H1 (cell line): ENCODE measurements at regions not wholly inside any gene's neighbourhood (a gene's known extent, or its start where the extent isn't known, plus 50 kb on each side); places are given as distances from the start of the nearest gene placed in this dataset.

ENCODE experiments used
- CTCF ChIA-PET: fragments of 300-600 bp; sonication (Branson Sonifier 250); formaldehyde crosslinking; loops from one replicate; lab custom pipeline; 2021; ENCODE audit not compliant: partially characterized antibody; lab: Charles Lee
- POLR2A ChIA-PET: fragments of 300-600 bp; sonication (Branson Sonifier 250); formaldehyde crosslinking; loops from one replicate; lab custom pipeline; 2021; ENCODE audit warnings: inconsistent platforms; ENCODE audit not compliant: partially characterized antibody; lab: Charles Lee
- DNase-seq, 2 experiments: peaks; one replicate each; pipeline versions ENCODE4 v3.0.0 to v3.0.0-alpha.2; 2010 to 2022; ENCODE audit warnings: low spot score in 2 of 2, low read depth in 1 of 2, mixed read lengths in 1 of 2
- FAIRE-seq: peaks from 2 replicates; lab custom pipeline; 2011; peaks lifted over from hg19 to GRCh38; lab: Jason Lieb, UNC
- H2AFZ ChIP-seq: 2 replicates; pipeline ENCODE4 v1.8.1; 2012; ENCODE audit warnings: low read length, inconsistent platforms
- H2AK5ac ChIP-seq: 2 replicates; pipeline ENCODE4 v1.6.1; 2013; ENCODE audit warnings: low read depth, low read length
- H2BK120ac ChIP-seq: replicated peaks from 2 replicates; pipeline ENCODE3; 2013; ENCODE audit warnings: low read depth, low read length, inconsistent platforms
- H2BK12ac ChIP-seq: 2 replicates; pipeline ENCODE4 v1.6.1; 2013; ENCODE audit warnings: low read depth, low read length
- H2BK15ac ChIP-seq: 2 replicates; pipeline ENCODE4 v1.6.1; 2013; ENCODE audit warnings: low read length
- H2BK20ac ChIP-seq: 2 replicates; pipeline ENCODE4 v1.6.1; 2013; ENCODE audit warnings: low read length
- H2BK5ac ChIP-seq: 2 replicates; pipeline ENCODE4 v1.6.1; 2013; ENCODE audit warnings: low read depth, low read length
- H3K14ac ChIP-seq: 2 replicates; pipeline ENCODE4 v1.6.1; 2013; ENCODE audit warnings: inconsistent platforms; ENCODE audit not compliant: insufficient read length
- H3K18ac ChIP-seq: 2 replicates; pipeline ENCODE4 v1.6.1; 2013; ENCODE audit warnings: low read length; ENCODE audit errors: extremely low read depth
- H3K23ac ChIP-seq: 2 replicates; pipeline ENCODE4 v1.6.1; 2013; ENCODE audit warnings: inconsistent platforms; ENCODE audit not compliant: insufficient read length
- H3K23me2 ChIP-seq: 2 replicates; pipeline ENCODE4 v1.6.1; 2013; ENCODE audit warnings: low read depth, low read length
- H3K27ac ChIP-seq: 2 replicates; pipeline ENCODE4 v1.6.1; 2011; ENCODE audit warnings: low read depth, low read length, inconsistent platforms
- H3K27me3 ChIP-seq, 4 experiments: replicated peaks in 1 of 4; 1 replicate in 1 of 4; 2 replicates in 3 of 4; pipeline versions ENCODE4 v1.6.1 to v1.8.1; 2011 to 2013; ENCODE audit warnings: low read length in 3 of 4, mild to moderate bottlenecking in 3 of 4, inconsistent platforms in 2 of 4, mixed read lengths in 2 of 4, moderate library complexity in 1 of 4; ENCODE audit not compliant: control insufficient read depth in 3 of 4, insufficient read depth in 3 of 4; ENCODE audit errors: extremely low read depth in 1 of 4
- H3K36me3 ChIP-seq, 4 experiments: 2 replicates each; pipeline versions ENCODE4 v1.6.1 to v1.8.1; 2011 to 2013; ENCODE audit warnings: mild to moderate bottlenecking in 4 of 4, low read length in 3 of 4, moderate library complexity in 2 of 4, control low read depth in 1 of 4, inconsistent platforms in 1 of 4; ENCODE audit not compliant: insufficient read depth in 4 of 4, control insufficient read depth in 2 of 4
- H3K4ac ChIP-seq: replicated peaks from 2 replicates; pipeline ENCODE3; 2013; ENCODE audit warnings: low read length, low read depth, mixed read lengths, inconsistent platforms; ENCODE audit not compliant: insufficient read length
- H3K4me1 ChIP-seq, 4 experiments: replicated peaks in 1 of 4; 1 replicate in 1 of 4; 2 replicates in 3 of 4; pipeline versions ENCODE4 v1.6.1 to v1.8.1; 2011 to 2013; ENCODE audit warnings: low read length in 3 of 4, inconsistent platforms in 2 of 4, mixed read lengths in 1 of 4; ENCODE audit not compliant: insufficient read depth in 4 of 4, control insufficient read depth in 3 of 4
- H3K4me2 ChIP-seq, 2 experiments: 2 replicates each; pipeline versions ENCODE4 v1.6.1 to v1.8.1; 2011 to 2013; ENCODE audit warnings: low read depth in 2 of 2, low read length in 2 of 2, control low read depth in 1 of 2, inconsistent platforms in 1 of 2, mild to moderate bottlenecking in 1 of 2; ENCODE audit not compliant: insufficient read depth in 1 of 2
- H3K4me3 ChIP-seq, 4 experiments: fragments of 200-600, 300-600 bp in 1 of 4; sonication (generic), shearing (Covaris generic), sonication (Bioruptor Twin) in 1 of 4; 2 replicates each; pipeline versions ENCODE4 v1.5.1 to v1.8.1; 2011 to 2016; ENCODE audit warnings: low read length in 4 of 4, low read depth in 3 of 4, control low read depth in 2 of 4, inconsistent platforms in 2 of 4, mild to moderate bottlenecking in 2 of 4, mixed read lengths in 1 of 4, moderate library complexity in 1 of 4; ENCODE audit not compliant: insufficient read depth in 2 of 4; ENCODE audit errors: extremely low read depth in 1 of 4
- H3K56ac ChIP-seq: replicated peaks from 2 replicates; pipeline ENCODE3; 2013; ENCODE audit warnings: low read depth, mild to moderate bottlenecking, mixed read lengths, low read length, inconsistent platforms; ENCODE audit not compliant: insufficient read length
- H3K79me1 ChIP-seq: 2 replicates; pipeline ENCODE4 v1.6.1; 2013; ENCODE audit warnings: low read depth, low read length, control low read depth
- H3K79me2 ChIP-seq, 2 experiments: 2 replicates each; pipeline versions ENCODE4 v1.6.1 to v1.8.1; 2012 to 2013; ENCODE audit warnings: low read length in 2 of 2, mild to moderate bottlenecking in 2 of 2, inconsistent platforms in 1 of 2; ENCODE audit not compliant: insufficient read depth in 2 of 2, control insufficient read depth in 1 of 2
- H3K9ac ChIP-seq, 4 experiments: replicated peaks in 1 of 4; 1 replicate in 1 of 4; 2 replicates in 3 of 4; pipeline versions ENCODE4 v1.6.1 to v1.8.1; 2011 to 2013; ENCODE audit warnings: low read depth in 3 of 4, low read length in 3 of 4, control low read depth in 2 of 4, mild to moderate bottlenecking in 2 of 4, moderate library complexity in 2 of 4, inconsistent platforms in 1 of 4; ENCODE audit errors: extremely low read depth in 1 of 4
- H3K9me3 ChIP-seq, 2 experiments: 2 replicates each; pipeline versions ENCODE4 v1.6.1 to v1.8.1; 2012 to 2013; ENCODE audit warnings: mild to moderate bottlenecking in 2 of 2, moderate library complexity in 2 of 2, control low read depth in 1 of 2, inconsistent platforms in 1 of 2, low read depth in 1 of 2, low read length in 1 of 2, mixed read lengths in 1 of 2; ENCODE audit not compliant: insufficient read depth in 2 of 2
- H4K20me1 ChIP-seq, 2 experiments: replicated peaks in 1 of 2; 2 replicates each; pipeline versions ENCODE3 to v1.8.1; 2011 to 2013; ENCODE audit warnings: inconsistent platforms in 2 of 2, low read length in 2 of 2, mild to moderate bottlenecking in 1 of 2; ENCODE audit not compliant: insufficient read depth in 2 of 2, control insufficient read depth in 1 of 2
- H4K5ac ChIP-seq: 2 replicates; pipeline ENCODE4 v1.6.1; 2013; ENCODE audit warnings: low read length, low read depth, mixed read lengths, inconsistent platforms; ENCODE audit not compliant: insufficient read length
- H4K8ac ChIP-seq: 2 replicates; pipeline ENCODE4 v1.8.0; 2013; ENCODE audit warnings: mild to moderate bottlenecking, moderate library complexity, low read length, inconsistent platforms; ENCODE audit not compliant: insufficient read depth; ENCODE audit errors: extremely low read depth
- H4K91ac ChIP-seq: replicated peaks from 2 replicates; pipeline ENCODE3; 2013; ENCODE audit warnings: low read length, mixed read lengths, inconsistent platforms; ENCODE audit not compliant: insufficient read length
- ASH2L ChIP-seq: fragments of 200-600, 300-600 bp; sonication (generic); IDR thresholded peaks from one replicate; pipeline ENCODE4 v1.7.1; 2017; ENCODE audit warnings: low read length
- BCL11A ChIP-seq, 2 experiments: IDR thresholded peaks; one replicate each; pipeline ENCODE4 v1.6.1; 2011; ENCODE audit warnings: low read depth in 2 of 2, low read length in 2 of 2, mild to moderate bottlenecking in 2 of 2
- BRCA1 ChIP-seq: IDR thresholded peaks from 2 replicates; pipeline ENCODE4 v1.6.1; 2012; ENCODE audit warnings: low read depth, low read length, improper control_type of control experiment
- CREB1 ChIP-seq: IDR thresholded peaks from 2 replicates; pipeline ENCODE4 v1.6.1; 2012; ENCODE audit warnings: inconsistent platforms
- KDM5A ChIP-seq: fragments of 200-600 bp; IDR thresholded peaks from 2 replicates; pipeline ENCODE4 v1.7.1; 2012; ENCODE audit warnings: mild to moderate bottlenecking, low read length, inconsistent platforms, mixed read lengths
- NRF1 ChIP-seq: IDR thresholded peaks from 2 replicates; pipeline ENCODE4 v1.6.1; 2011; ENCODE audit warnings: mild to moderate bottlenecking, low read depth, low read length, improper control_type of control experiment
- PHF8 ChIP-seq: fragments of 200-600 bp; sonication (generic); conservative IDR thresholded peaks from 2 replicates; pipeline ENCODE4 v1.7.1; 2012; ENCODE audit warnings: low read depth, mild to moderate bottlenecking, inconsistent platforms, low read length, moderate library complexity
- POLR2A ChIP-seq, 2 experiments: IDR thresholded peaks; 1 replicate in 1 of 2; 2 replicates in 1 of 2; pipeline ENCODE4 v1.6.1; 2011; ENCODE audit warnings: low read depth in 2 of 2, low read length in 2 of 2, mild to moderate bottlenecking in 2 of 2; ENCODE audit errors: control extremely low read depth in 1 of 2
- POU5F1 ChIP-seq: IDR thresholded peaks from 2 replicates; pipeline ENCODE4 v1.6.1; 2011; ENCODE audit warnings: low read depth, mild to moderate bottlenecking, low read length, moderate library complexity
- RAD21 ChIP-seq, 2 experiments: IDR thresholded peaks in 1 of 2; conservative IDR thresholded peaks in 1 of 2; 2 replicates each; pipeline ENCODE4 v1.6.1; 2011; ENCODE audit warnings: low read depth in 2 of 2, low read length in 2 of 2, improper control_type of control experiment in 1 of 2, inconsistent platforms in 1 of 2, mild to moderate bottlenecking in 1 of 2, moderate library complexity in 1 of 2
- SIRT6 ChIP-seq: IDR thresholded peaks from one replicate; pipeline ENCODE4 v1.7.1; 2012; ENCODE audit warnings: low read length, inconsistent platforms
- SUZ12 ChIP-seq: fragments of 200-600 bp; sonication (generic); IDR thresholded peaks from 2 replicates; pipeline ENCODE4 v1.6.1; 2012; ENCODE audit warnings: mild to moderate bottlenecking, inconsistent platforms, low read length, moderate library complexity, mixed read lengths
- WGBS, 2 experiments: shearing (Covaris generic) in 1 of 2; methylation state at CpG; one replicate each; pipeline versions ENCODE4 v1.1.6 to v1.1.7; 2013 to 2015; ENCODE audit warnings: low lambda C conversion rate in 2 of 2, mixed read lengths in 2 of 2, inconsistent platforms in 1 of 2, low coverage in 1 of 2, missing lambda C conversion rate in 1 of 2; ENCODE audit not compliant: insufficient replicate concordance in 2 of 2, insufficient coverage in 1 of 2, insufficient read length in 1 of 2; ENCODE audit errors: extremely low coverage in 1 of 2, missing lambda C conversion rate in 1 of 2; 5-methylcytosine and 5-hydroxymethylcytosine counted together

DNA sequence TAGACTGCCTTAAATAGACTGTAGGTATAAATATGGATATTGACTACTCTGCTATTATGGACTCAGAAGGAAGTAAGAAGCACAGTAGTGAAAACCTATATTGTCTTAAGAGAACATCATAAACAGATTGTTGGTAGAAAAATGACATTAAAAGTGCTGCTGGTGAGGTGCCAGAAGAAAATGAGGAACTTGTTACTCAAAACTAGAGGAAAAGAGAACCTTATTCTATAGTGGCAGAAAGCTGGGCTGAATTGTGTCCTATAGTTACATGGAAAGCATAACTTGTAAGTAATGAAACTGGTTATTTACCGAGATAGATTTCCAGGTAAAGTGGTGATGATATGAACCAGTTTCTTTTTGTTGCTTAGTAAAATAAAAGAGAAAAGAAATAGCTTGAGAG is 109.7 kb upstream of the CTSC start:
- Histone ChIP-seq H2BK12ac (no peak overlapping the region), H3K18ac (no peak overlapping the region), H2BK120ac (no peak overlapping the region), H3K4me2 (no peak overlapping the region), H3K23ac (no peak overlapping the region), H3K4ac (no peak overlapping the region), H3K9ac (no peak overlapping the region), H3K79me1 (no peaks in the 10 kb centered on the region), H4K20me1 (no peaks in the 10 kb centered on the region), H2BK15ac (no peak overlapping the region), H4K8ac (no peak overlapping the region), H3K27me3 (no peaks in the 10 kb centered on the region), H3K9me3 (0 out of 4 replicates have a peak, but pooled peaks cover 0 to 3% of the 10 kb centered on the region in 2 experiments), H2AK5ac (no peak overlapping the region), H2AFZ (no peak overlapping the region), H3K14ac (no peak overlapping the region), H3K23me2 (peaks cover 2% of the 10 kb centered on the region; the same call in 1 of the 2 replicates), H3K27ac (no peak overlapping the region), H2BK20ac (no peak overlapping the region), H2BK5ac (no peak overlapping the region), H3K79me2 (no peaks in the 10 kb centered on the region), H4K5ac (no peak overlapping the region), H4K91ac (no peak overlapping the region), H3K36me3 (no peaks in the 10 kb centered on the region), H3K56ac (no peak overlapping the region), H3K4me1 (no peaks in the 10 kb centered on the region), H3K4me3 (no peak overlapping the region)
- FAIRE-seq (no peak), DNase-seq (no peak)
- ChIA-PET POLR2A (no interaction called here), CTCF (interaction anchor here (1.1 to 2.1 kb wide), 2 partner anchors 12 to 38 kb away, joined by 4 to 9 read pairs; no protein-coding TSS in a partner anchor)
- TF ChIP-seq SIRT6 (no peak), RAD21 (IDR thresholded peaks at IDR 0.05 in 1 of 2, conservative IDR thresholded peaks at IDR 0.05 in 1 of 2; ENCODE audit: low read depth in 2 of 2, low read length in 2 of 2) (no peak), ASH2L (no peak), POU5F1 (no peak), BRCA1 (no peak), NRF1 (no peak), BCL11A (IDR thresholded peaks at IDR 0.05; ENCODE audit: low read depth in 2 of 2, low read length in 2 of 2) (no peak), POLR2A (IDR thresholded peaks at IDR 0.05; ENCODE audit: control extremely low read depth in 1 of 2, low read depth in 2 of 2, low read length in 2 of 2) (no peak), CREB1 (no peak), PHF8 (no peak), KDM5A (no peak), SUZ12 (no peak)
- WGBS, 2 experiments, result 100% methylated on average over 1 of the region's 1 CpG; no CpG with 5 or more reads in 1 of the 2 experiments
